ENCODE measurements at regions not wholly inside any gene's neighbourhood (a gene's known extent, or its start where the extent isn't known, plus 50 kb on each side); places are given as distances from the start of the nearest gene placed in this dataset.

DNA sequence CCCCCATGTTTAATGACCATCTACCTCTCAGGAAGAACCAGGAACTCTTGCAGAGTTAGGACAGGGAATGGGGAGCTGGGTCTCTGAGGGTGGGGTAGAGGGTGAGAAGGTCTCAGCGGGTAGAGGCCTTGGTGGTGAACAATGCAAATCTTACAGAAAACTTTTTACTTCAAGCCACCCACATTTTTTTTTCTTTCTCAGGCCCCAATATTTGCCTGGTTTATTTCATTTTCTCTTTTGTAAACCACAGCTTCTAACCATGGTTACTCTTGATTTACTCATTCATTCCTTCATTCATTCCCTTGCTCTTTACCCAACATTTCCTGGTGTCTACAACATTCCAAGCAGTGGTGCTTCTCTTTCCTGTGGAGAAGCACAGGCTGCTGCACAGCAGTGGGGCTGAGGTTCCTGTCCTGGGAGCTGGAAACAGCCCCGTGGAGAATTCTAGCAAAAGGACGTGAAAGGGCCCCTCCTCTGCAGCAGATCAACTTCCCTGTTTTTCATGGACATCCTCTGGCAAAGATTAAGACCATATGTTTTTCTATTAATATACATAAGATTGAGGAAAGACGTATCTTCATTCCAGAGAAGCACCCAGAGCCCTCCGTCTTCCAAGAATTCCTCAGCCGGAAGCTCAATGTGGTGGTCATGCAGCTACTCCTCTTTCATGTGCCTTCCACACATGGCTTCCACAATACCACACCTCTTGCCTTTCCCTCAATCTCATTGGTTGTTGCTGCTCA is 224.4 kb upstream of the SESN3 start:
- no peak overlapping the region for H3K4me3 Mint-ChIP-seq (ENCODE audit: unreplicated experiment)
- no peaks in the 10 kb centered on the region for H3K4me1 ChIP-seq
- no peaks in the 10 kb centered on the region for H3K4me1 Mint-ChIP-seq (ENCODE audit: low read depth, unreplicated experiment)
- H3K36me3 Mint-ChIP-seq (ENCODE audit: insufficient read depth, unreplicated experiment), result no peaks in the 10 kb centered on the region
- DNase-seq, result no peak
- POLR2A ChIA-PET, result no interaction called here
- H3K9me3 ChIP-seq, result no peaks in the 10 kb centered on the region
- TF ChIP-seq CTCF (IDR thresholded peaks at IDR 0.05; ENCODE audit: insufficient read depth in 1 of 2, low read depth in 1 of 2, low read length in 1 of 2, severe bottlenecking in 1 of 2, unreplicated experiment in 1 of 2), result no peak
- H3K4me3 ChIP-seq (ENCODE audit: low read depth, low read length), result no peak overlapping the region
- H3K27me3 Mint-ChIP-seq (ENCODE audit: insufficient read depth, unreplicated experiment), result no peaks in the 10 kb centered on the region
- H3K27me3 ChIP-seq (replicated peaks; ENCODE audit: control insufficient read depth, insufficient read depth, low read length), result no peaks in the 10 kb centered on the region
- H3K27ac Mint-ChIP-seq (ENCODE audit: unreplicated experiment), result no peak overlapping the region
- H3K36me3 ChIP-seq (ENCODE audit: control insufficient read depth, insufficient read depth, low read length), result no peaks in the 10 kb centered on the region
- intact Hi-C loops (cut with micrococcal nuclease; ENCODE audit: unreplicated experiment), result no loop called here
- CTCF ChIA-PET, result no interaction called here
- BruUV-seq (replicated peaks), result no TSS peak
- peaks cover 3% of the 10 kb centered on the region for H3K9me3 Mint-ChIP-seq (ENCODE audit: unreplicated experiment)

DNA sequence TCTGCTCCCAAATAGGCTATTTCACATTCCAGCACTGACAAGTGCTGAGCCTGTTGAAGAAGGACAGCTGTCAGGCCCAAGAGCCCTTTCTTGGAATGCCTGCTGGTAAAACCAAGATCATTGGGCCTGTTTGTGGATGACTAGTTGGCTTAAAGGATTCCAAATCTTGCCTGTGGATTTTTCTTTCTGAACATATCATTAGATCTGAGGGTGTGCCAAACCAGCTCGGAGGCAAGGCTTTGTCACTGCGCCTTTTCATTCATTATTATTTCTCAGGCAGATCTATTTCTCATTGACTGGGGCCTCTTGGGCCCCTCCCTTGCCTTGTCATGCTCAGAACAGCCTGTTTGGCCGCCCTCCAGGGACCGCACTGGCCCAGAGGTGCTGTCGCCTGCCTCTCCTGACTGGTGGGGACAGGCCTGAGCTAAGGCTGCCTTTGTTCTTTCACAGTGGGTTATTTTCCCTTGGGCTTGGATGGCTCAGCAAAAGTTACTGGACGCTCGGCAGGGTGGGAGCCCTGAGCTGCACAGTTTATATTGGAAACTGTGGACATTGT is 222.7 kb upstream of the SESN3 start:
- no peaks in the 10 kb centered on the region for H3K27me3 Mint-ChIP-seq (ENCODE audit: insufficient read depth, unreplicated experiment)
- Histone ChIP-seq H3K4me1 (no peaks in the 10 kb centered on the region), H3K36me3 (ENCODE audit: control insufficient read depth, insufficient read depth, low read length) (no peaks in the 10 kb centered on the region), H3K27me3 (replicated peaks; ENCODE audit: control insufficient read depth, insufficient read depth, low read length) (no peaks in the 10 kb centered on the region), H3K4me3 (ENCODE audit: low read depth, low read length) (no peak overlapping the region), H3K9me3 (no peaks in the 10 kb centered on the region)
- H3K27ac Mint-ChIP-seq (ENCODE audit: unreplicated experiment), result no peak overlapping the region
- ChIA-PET CTCF (interaction anchor here (0.6 to 1.4 kb wide), 2 partner anchors 281 to 302 kb away, joined by 4 to 11 read pairs; no protein-coding TSS in a partner anchor), POLR2A (no interaction called here)
- intact Hi-C loops (cut with micrococcal nuclease; ENCODE audit: unreplicated experiment), result no loop called here
- no peak for DNase-seq
- H3K9me3 Mint-ChIP-seq (ENCODE audit: unreplicated experiment), result no peaks in the 10 kb centered on the region
- no peak overlapping the region for H3K4me3 Mint-ChIP-seq (ENCODE audit: unreplicated experiment)
- H3K36me3 Mint-ChIP-seq (ENCODE audit: insufficient read depth, unreplicated experiment), result no peaks in the 10 kb centered on the region
- no peaks in the 10 kb centered on the region for H3K4me1 Mint-ChIP-seq (ENCODE audit: low read depth, unreplicated experiment)
- no peak for TF ChIP-seq CTCF (IDR thresholded peaks at IDR 0.05; ENCODE audit: insufficient read depth in 1 of 2, low read depth in 1 of 2, low read length in 1 of 2, severe bottlenecking in 1 of 2, unreplicated experiment in 1 of 2)
- no TSS peak for BruUV-seq (replicated peaks)

DNA sequence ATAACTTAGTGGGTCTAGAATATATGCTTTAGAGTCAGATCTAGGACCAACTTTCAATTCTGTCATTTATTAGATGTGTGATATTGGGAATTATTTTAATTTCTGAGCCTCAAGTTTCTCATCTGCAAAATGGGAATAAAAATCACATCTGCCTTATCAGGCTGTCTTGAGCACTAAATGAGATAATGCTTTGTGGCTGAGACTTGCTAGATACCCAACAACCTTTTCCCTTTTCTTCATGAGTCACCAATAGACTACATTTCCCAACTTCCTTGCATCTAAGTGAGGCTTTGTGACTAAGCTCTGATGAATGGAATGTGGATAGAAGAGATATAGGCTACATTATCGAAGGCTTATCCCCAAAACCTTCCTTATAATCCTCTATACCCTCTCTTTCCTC is 220.7 kb upstream of the SESN3 start:
- no peak overlapping the region for H3K4me3 ChIP-seq (ENCODE audit: low read depth, low read length)
- H3K36me3 ChIP-seq (ENCODE audit: control insufficient read depth, insufficient read depth, low read length), result no peaks in the 10 kb centered on the region
- Mint-ChIP-seq H3K4me1 (ENCODE audit: low read depth, unreplicated experiment) (no peaks in the 10 kb centered on the region), H3K36me3 (ENCODE audit: insufficient read depth, unreplicated experiment) (no peaks in the 10 kb centered on the region), H3K27ac (ENCODE audit: unreplicated experiment) (no peak overlapping the region), H3K9me3 (ENCODE audit: unreplicated experiment) (no peaks in the 10 kb centered on the region), H3K27me3 (ENCODE audit: insufficient read depth, unreplicated experiment) (no peaks in the 10 kb centered on the region), H3K4me3 (ENCODE audit: unreplicated experiment) (no peak overlapping the region)
- DNase-seq, result no peak
- CTCF ChIA-PET, result no interaction called here
- intact Hi-C loops (cut with micrococcal nuclease; ENCODE audit: unreplicated experiment), result no loop called here
- no peaks in the 10 kb centered on the region for H3K27me3 ChIP-seq (replicated peaks; ENCODE audit: control insufficient read depth, insufficient read depth, low read length)
- no TSS peak for BruUV-seq (replicated peaks)
- TF ChIP-seq CTCF (IDR thresholded peaks at IDR 0.05; ENCODE audit: insufficient read depth in 1 of 2, low read depth in 1 of 2, low read length in 1 of 2, severe bottlenecking in 1 of 2, unreplicated experiment in 1 of 2), result no peak
- H3K4me1 ChIP-seq, result no peaks in the 10 kb centered on the region
- POLR2A ChIA-PET, result no interaction called here
- H3K9me3 ChIP-seq, result no peaks in the 10 kb centered on the region

All from Caco-2 (cell line).